Neural cell (in vitro differentiated cells): ENCODE measurements at regions not wholly inside any gene's neighbourhood (a gene's known extent, or its start where the extent isn't known, plus 50 kb on each side); places are given as distances from the start of the nearest gene placed in this dataset.
"Not testable (repeated sequence)": the region's sequence is repeated elsewhere in the genome, so short reads cannot be mapped to it uniquely, and the experiment has no call there.

ENCODE experiments used
- H2AFZ ChIP-seq: fragments of 200-600, 300-800 bp; sonication (generic), shearing (Covaris generic); 2 replicates; pipeline ENCODE4 v1.6.0; 2014; ENCODE audit warnings: low read depth, mild to moderate bottlenecking, antibody characterized with exemption, low read length, moderate library complexity
- H3F3A ChIP-seq: fragments of 200-600 bp; shearing (Covaris generic); 2 replicates; pipeline ENCODE4 v1.6.1; 2016; ENCODE audit warnings: mild to moderate bottlenecking, moderate library complexity, mixed read lengths, antibody characterized with exemption, low read length; ENCODE audit not compliant: insufficient read depth, poor library complexity, severe bottlenecking
- H3K27ac ChIP-seq: fragments of 200-600, 300-800 bp; sonication (generic), shearing (Covaris generic); 2 replicates; pipeline ENCODE4 v1.5.1; 2014; ENCODE audit warnings: mild to moderate bottlenecking, low read length, moderate library complexity
- H3K27me3 ChIP-seq: fragments of 300-800, 200-600 bp; sonication (generic), shearing (Covaris generic); 2 replicates; pipeline ENCODE4 v1.6.0; 2014; ENCODE audit warnings: mild to moderate bottlenecking, low read depth, low read length, moderate library complexity; ENCODE audit not compliant: insufficient read depth
- H3K36me3 ChIP-seq: fragments of 300-800, 200-600 bp; sonication (generic), shearing (Covaris generic); 2 replicates; pipeline ENCODE4 v1.5.1; 2014; ENCODE audit warnings: mild to moderate bottlenecking, antibody characterized with exemption, low read length, moderate library complexity; ENCODE audit not compliant: insufficient read depth
- H3K4me2 ChIP-seq: fragments of 300-800, 200-600 bp; sonication (generic), shearing (Covaris generic); 2 replicates; pipeline ENCODE4 v1.6.0; 2014; ENCODE audit warnings: mild to moderate bottlenecking, low read length
- H3K4me3 ChIP-seq: fragments of 300-800, 200-600 bp; sonication (generic), shearing (Covaris generic); 2 replicates; pipeline ENCODE4 v1.5.1; 2014; ENCODE audit warnings: mild to moderate bottlenecking, low read length, moderate library complexity
- H3K79me2 ChIP-seq: fragments of 200-600 bp; shearing (Covaris generic); replicated peaks from 2 replicates; pipeline ENCODE4 v1.6.0; 2014; ENCODE audit warnings: mild to moderate bottlenecking, low read length, moderate library complexity; ENCODE audit not compliant: insufficient read depth
- H3K9ac ChIP-seq: fragments of 300-800, 200-600 bp; sonication (generic), shearing (Covaris generic); 2 replicates; pipeline ENCODE4 v1.6.1; 2016; ENCODE audit warnings: mild to moderate bottlenecking, low read length, mixed read lengths
- H3K9me2 ChIP-seq: fragments of 200-600 bp; shearing (Covaris generic); 2 replicates; pipeline ENCODE4 v1.6.1; 2016; ENCODE audit warnings: mild to moderate bottlenecking, low read length, mixed read lengths; ENCODE audit not compliant: insufficient read depth
- H3K9me3 ChIP-seq: fragments of 200-600, 300-800 bp; sonication (generic), shearing (Covaris generic); 2 replicates; pipeline ENCODE4 v1.6.1; 2016; ENCODE audit warnings: mild to moderate bottlenecking, mixed run types, low read length, moderate library complexity, mixed read lengths
- H4K20me1 ChIP-seq: fragments of 200-600 bp; shearing (Covaris generic); 2 replicates; pipeline ENCODE4 v1.6.1; 2016; ENCODE audit warnings: mild to moderate bottlenecking, mixed run types; ENCODE audit not compliant: insufficient read depth
- CTCF ChIP-seq: fragments of 450-650 bp; IDR thresholded peaks from 2 replicates; pipeline ENCODE4 v1.5.1; 2014; ENCODE audit warnings: antibody characterized with exemption, mild to moderate bottlenecking, moderate library complexity; ENCODE audit not compliant: poor library complexity, severe bottlenecking
- EP300 ChIP-seq: fragments of 450-650 bp; conservative IDR thresholded peaks from 2 replicates; pipeline ENCODE4 v1.6.1; 2014; ENCODE audit warnings: antibody characterized with exemption, mild to moderate bottlenecking, moderate library complexity; ENCODE audit not compliant: poor library complexity, severe bottlenecking
- EZH2 ChIP-seq: fragments of 200-600, 300-800 bp; shearing (Covaris generic), sonication (generic); IDR thresholded peaks from 2 replicates; pipeline ENCODE4 v1.6.1; 2014; ENCODE audit warnings: antibody characterized with exemption, low read length, borderline replicate concordance, mild to moderate bottlenecking; ENCODE audit not compliant: insufficient read depth, poor library complexity, severe bottlenecking
- MXI1 ChIP-seq: fragments of 450-650 bp; conservative IDR thresholded peaks from 2 replicates; pipeline ENCODE4 v1.6.1; 2014; ENCODE audit warnings: antibody characterized with exemption, mild to moderate bottlenecking; ENCODE audit not compliant: poor library complexity, severe bottlenecking
- POLR2AphosphoS5 ChIP-seq: IDR thresholded peaks from 2 replicates; pipeline ENCODE4 v1.6.1; 2012
- RAD21 ChIP-seq: fragments of 450-650 bp; conservative IDR thresholded peaks from 2 replicates; pipeline ENCODE4 v1.6.1; 2014; ENCODE audit warnings: antibody characterized with exemption, mild to moderate bottlenecking, moderate library complexity
- REST ChIP-seq: IDR thresholded peaks from 2 replicates; pipeline ENCODE4 v1.6.1; 2012; ENCODE audit warnings: borderline replicate concordance
- SMC3 ChIP-seq: fragments of 450-650 bp; conservative IDR thresholded peaks from 2 replicates; pipeline ENCODE4 v1.6.1; 2014; ENCODE audit warnings: antibody characterized with exemption, mild to moderate bottlenecking, moderate library complexity; ENCODE audit not compliant: poor library complexity
- TAF1 ChIP-seq: IDR thresholded peaks from 2 replicates; pipeline ENCODE4 v1.6.1; 2012; ENCODE audit warnings: low read depth

GRCh38 chr4:184277010-184277409 lies 59.3 kb upstream of the ENPP6 start:
- not testable (repeated sequence) for H3K79me2 ChIP-seq, H3F3A ChIP-seq, H3K9ac ChIP-seq, H3K36me3 ChIP-seq, H2AFZ ChIP-seq, H3K4me3 ChIP-seq, H3K27me3 ChIP-seq, H3K9me3 ChIP-seq, H3K27ac ChIP-seq, H3K4me2 ChIP-seq, H3K9me2 ChIP-seq, H4K20me1 ChIP-seq

GRCh38 chr4:184276346-184276745 lies 58.7 kb upstream of the ENPP6 start:
- H3K4me2 ChIP-seq, H3K4me3 ChIP-seq, H3K9me3 ChIP-seq, H2AFZ ChIP-seq, H3K27ac ChIP-seq, H3K9me2 ChIP-seq, H3K36me3 ChIP-seq, H3F3A ChIP-seq, H3K27me3 ChIP-seq, H3K79me2 ChIP-seq, H3K9ac ChIP-seq, H4K20me1 ChIP-seq: not testable (repeated sequence)

- no peak overlapping the region for H3K4me3 ChIP-seq
- TF ChIP-seq RAD21 (no peak), EZH2 (no peak), POLR2AphosphoS5 (no peak), EP300 (no peak), MXI1 (no peak), SMC3 (no peak), REST (no peak)
- no peaks in the 10 kb centered on the region for H3K79me2 ChIP-seq
- no peaks in the 10 kb centered on the region for H3K9me2 ChIP-seq
- no peak overlapping the region for H2AFZ ChIP-seq
- H3K4me2 ChIP-seq, result no peak overlapping the region
- no peaks in the 10 kb centered on the region for H4K20me1 ChIP-seq
- H3K9me3 ChIP-seq, result no peaks in the 10 kb centered on the region
- no peaks in the 10 kb centered on the region for H3K27me3 ChIP-seq
- H3K36me3 ChIP-seq, result no peaks in the 10 kb centered on the region
- H3F3A ChIP-seq, result no peaks in the 10 kb centered on the region
- H3K27ac ChIP-seq, result no peak overlapping the region
- H3K9ac ChIP-seq, result no peak overlapping the region
Measured at GRCh38 chr4:184275766-184276165, 58.1 kb upstream of the ENPP6 start.

GRCh38 chr4:184274286-184274951 lies 56.7 kb upstream of the ENPP6 start:
- TF ChIP-seq TAF1 (no peak), POLR2AphosphoS5 (no peak), SMC3 (no peak), REST (no peak), MXI1 (no peak), RAD21 (no peak), CTCF (no peak), EP300 (no peak), EZH2 (no peak)
- H2AFZ ChIP-seq, result no peak overlapping the region
- no peak overlapping the region for H3K4me2 ChIP-seq
- H3K27me3 ChIP-seq, result no peaks in the 10 kb centered on the region
- H3K27ac ChIP-seq, result no peak overlapping the region
- no peaks in the 10 kb centered on the region for H3K36me3 ChIP-seq
- H3K79me2 ChIP-seq, result no peaks in the 10 kb centered on the region
- H4K20me1 ChIP-seq, result no peaks in the 10 kb centered on the region
- H3K9me2 ChIP-seq, result no peaks in the 10 kb centered on the region
- H3K4me3 ChIP-seq, result no peak overlapping the region
- H3K9ac ChIP-seq, result no peak overlapping the region
- H3F3A ChIP-seq, result no peaks in the 10 kb centered on the region
- H3K9me3 ChIP-seq, result no peaks in the 10 kb centered on the region
